CD14-positive monocyte (primary cell): ENCODE measurements at regions not wholly inside any gene's neighbourhood (a gene's known extent, or its start where the extent isn't known, plus 50 kb on each side); places are given as distances from the start of the nearest gene placed in this dataset.

Source experiments
- DNase-seq, 3 donors: peaks; one replicate each; pipeline ENCODE4 v3.0.0-alpha.2; 2011 to 2022
- H2AFZ ChIP-seq: 2 replicates; pipeline ENCODE4 v1.6.0; 2012; ENCODE audit warnings: mild to moderate bottlenecking, low read depth, low read length, inconsistent platforms; ENCODE audit not compliant: insufficient read depth, poor library complexity, severe bottlenecking
- H3K27ac ChIP-seq, 2 donors: 1 replicate in 1 of 2; 2 replicates in 1 of 2; pipeline ENCODE4 v1.5.1; 2012 to 2013; ENCODE audit warnings: low read length in 2 of 2, control low read depth in 1 of 2, inconsistent platforms in 1 of 2, low read depth in 1 of 2, mild to moderate bottlenecking in 1 of 2
- H3K27me3 ChIP-seq, 2 donors: one replicate each; pipeline versions ENCODE4 v1.6.0 to v1.6.1; 2011 to 2013; ENCODE audit warnings: low read length in 2 of 2; ENCODE audit not compliant: control insufficient read depth in 2 of 2, insufficient read depth in 2 of 2
- H3K36me3 ChIP-seq, 2 donors: replicated peaks in 1 of 2; 1 replicate in 1 of 2; 2 replicates in 1 of 2; pipeline versions ENCODE4 v1.5.1 to v1.6.1; 2012 to 2013; ENCODE audit warnings: low read length in 2 of 2, control low read depth in 1 of 2, inconsistent platforms in 1 of 2, mild to moderate bottlenecking in 1 of 2; ENCODE audit not compliant: insufficient read depth in 2 of 2, control insufficient read depth in 1 of 2
- H3K4me1 ChIP-seq, 2 donors: 1 replicate in 1 of 2; 2 replicates in 1 of 2; pipeline versions ENCODE4 v1.5.1 to v1.6.1; 2012 to 2013; ENCODE audit warnings: low read length in 2 of 2, control low read depth in 1 of 2, inconsistent platforms in 1 of 2, mild to moderate bottlenecking in 1 of 2, moderate library complexity in 1 of 2; ENCODE audit not compliant: insufficient read depth in 2 of 2, control insufficient read depth in 1 of 2
- H3K4me2 ChIP-seq: replicated peaks from 2 replicates; pipeline ENCODE3; 2012; ENCODE audit warnings: low read length, moderate library complexity, mild to moderate bottlenecking; ENCODE audit not compliant: poor library complexity, severe bottlenecking; ENCODE audit errors: extremely low read depth
- H3K4me3 ChIP-seq, 3 experiments: fragments of 200-600 bp in 1 of 3; sonication (generic) in 1 of 3; replicated peaks in 1 of 3; 1 replicate in 2 of 3; 2 replicates in 1 of 3; pipeline ENCODE4 v1.5.1; 2011 to 2013; ENCODE audit warnings: low read length in 3 of 3, mild to moderate bottlenecking in 3 of 3, control low read depth in 2 of 3, low read depth in 2 of 3, inconsistent platforms in 1 of 3, moderate library complexity in 1 of 3
- H3K79me2 ChIP-seq: 2 replicates; pipeline ENCODE4 v1.6.0; 2012; ENCODE audit warnings: mild to moderate bottlenecking, control low read depth, inconsistent platforms, low read length, moderate library complexity; ENCODE audit not compliant: insufficient read depth
- H3K9ac ChIP-seq: 2 replicates; pipeline ENCODE4 v1.6.0; 2017; ENCODE audit warnings: low read length, mild to moderate bottlenecking; ENCODE audit not compliant: insufficient read depth, poor library complexity, severe bottlenecking
- H3K9me3 ChIP-seq, 2 donors: replicated peaks in 1 of 2; 1 replicate in 1 of 2; 2 replicates in 1 of 2; pipeline versions ENCODE4 v1.5.1 to v1.6.1; 2012 to 2013; ENCODE audit warnings: low read length in 2 of 2, control low read depth in 1 of 2; ENCODE audit not compliant: control insufficient read depth in 1 of 2, insufficient read depth in 1 of 2
- H4K20me1 ChIP-seq: 2 replicates; pipeline ENCODE4 v1.6.0; 2012; ENCODE audit warnings: mild to moderate bottlenecking, low read length, control low read depth, moderate library complexity; ENCODE audit not compliant: insufficient read depth
- H3K27ac Mint-ChIP-seq, 7 donors: one replicate each; pipeline ENCODE4 v1.8.0; 2020; ENCODE audit warnings: mild to moderate bottlenecking in 7 of 7, mixed read lengths in 7 of 7, moderate library complexity in 6 of 7, inconsistent platforms in 2 of 7
- H3K27me3 Mint-ChIP-seq, 3 donors: one replicate each; pipeline ENCODE4 v1.8.0; 2021 to 2022; ENCODE audit warnings: low read depth in 3 of 3, mild to moderate bottlenecking in 3 of 3, mixed read lengths in 3 of 3, moderate library complexity in 3 of 3, inconsistent platforms in 1 of 3
- H3K36me3 Mint-ChIP-seq, 2 donors: one replicate each; pipeline ENCODE4 v1.8.0; 2020; ENCODE audit warnings: mixed read lengths in 2 of 2, inconsistent platforms in 1 of 2, mild to moderate bottlenecking in 1 of 2
- H3K4me1 Mint-ChIP-seq: one replicate; pipeline ENCODE4 v1.8.0; 2020; ENCODE audit warnings: mild to moderate bottlenecking, mixed read lengths
- H3K4me3 Mint-ChIP-seq, 2 donors: one replicate each; pipeline ENCODE4 v1.8.0; 2020; ENCODE audit warnings: mild to moderate bottlenecking in 2 of 2, mixed read lengths in 2 of 2, moderate library complexity in 1 of 2
- H3K9me3 Mint-ChIP-seq, 7 donors: one replicate each; pipeline ENCODE4 v1.8.0; 2020 to 2022; ENCODE audit warnings: mixed read lengths in 7 of 7, mild to moderate bottlenecking in 6 of 7, moderate library complexity in 6 of 7, inconsistent platforms in 2 of 7
- CTCF ChIP-seq: fragments of 200-600 bp; IDR thresholded peaks from one replicate; pipeline ENCODE4 v1.8.0; 2022; ENCODE audit warnings: antibody characterized with exemption, mild to moderate bottlenecking
- WGBS: methylation state at CpG from one replicate; pipeline ENCODE4 v1.1.5; 2013; ENCODE audit warnings: missing lambda C conversion rate; ENCODE audit not compliant: insufficient coverage; 5-methylcytosine and 5-hydroxymethylcytosine counted together
- intact Hi-C, 2 donors: fragments of 100-400 bp; cut with micrococcal nuclease; formaldehyde crosslinking; loops; one replicate each; pipeline versions ENCODE4 v1.15.0 to v1.15.1; 2023

- H3K27ac Mint-ChIP-seq = no peak overlapping the region
- no peak overlapping the region for H2AFZ ChIP-seq
- no peak overlapping the region for H3K27ac ChIP-seq
- 100% methylated on average over 2 of the region's 4 CpGs for WGBS
- H3K4me3 ChIP-seq = no peak overlapping the region
- no peaks in the 10 kb centered on the region for H3K4me1 Mint-ChIP-seq
- H3K4me3 Mint-ChIP-seq = no peak overlapping the region
- H3K9me3 Mint-ChIP-seq = peaks cover 2 to 15% (median 4%) of the 10 kb centered on the region in 7 donors
- no peaks in the 10 kb centered on the region for H3K27me3 Mint-ChIP-seq
- H3K4me2 ChIP-seq = no peak overlapping the region
- H3K9ac ChIP-seq = no peak overlapping the region
- no peaks in the 10 kb centered on the region for H3K36me3 Mint-ChIP-seq
- H4K20me1 ChIP-seq = no peaks in the 10 kb centered on the region
- no peaks in the 10 kb centered on the region for H3K27me3 ChIP-seq
- TF ChIP-seq CTCF = no peak
- intact Hi-C loops = no loop called here
- peaks cover 8 to 16% of the 10 kb centered on the region in 2 donors for H3K9me3 ChIP-seq
- no peaks in the 10 kb centered on the region for H3K36me3 ChIP-seq
- no peak for DNase-seq
- no peaks in the 10 kb centered on the region for H3K79me2 ChIP-seq
- no peaks in the 10 kb centered on the region for H3K4me1 ChIP-seq
Observed at GRCh38 chr1:195788721-195789120, 819.5 kb downstream of the KCNT2 start.

- Mint-ChIP-seq H3K9me3 (peaks cover 0 to 4% (median 2%) of the 10 kb centered on the region in 7 donors), H3K27ac (no peak overlapping the region), H3K36me3 (no peaks in the 10 kb centered on the region), H3K4me3 (no peak overlapping the region), H3K27me3 (no peaks in the 10 kb centered on the region), H3K4me1 (no peaks in the 10 kb centered on the region)
- no peaks in the 10 kb centered on the region for H3K36me3 ChIP-seq
- intact Hi-C loops = no loop called here
- TF ChIP-seq CTCF = no peak
- no peak overlapping the region for H3K4me3 ChIP-seq
- H3K27ac ChIP-seq = no peak overlapping the region
- H3K9me3 ChIP-seq = peaks cover 0 to 6% of the 10 kb centered on the region in 2 donors
- no peaks in the 10 kb centered on the region for H3K4me1 ChIP-seq
- 43% methylated on average over 1 of the region's 1 CpG for WGBS
- no peak overlapping the region for H3K4me2 ChIP-seq
- H3K79me2 ChIP-seq = no peaks in the 10 kb centered on the region
- H3K9ac ChIP-seq = no peak overlapping the region
- no peak overlapping the region for H2AFZ ChIP-seq
- H3K27me3 ChIP-seq = no peaks in the 10 kb centered on the region
- H4K20me1 ChIP-seq = no peaks in the 10 kb centered on the region
- DNase-seq = no peak
Observed at GRCh38 chr1:195785830-195786229, 822.4 kb downstream of the KCNT2 start.
